IPS DF 4.7 (cell line): ENCODE measurements at regions not wholly inside any gene's neighbourhood (a gene's known extent, or its start where the extent isn't known, plus 50 kb on each side); places are given as distances from the start of the nearest gene placed in this dataset.

Source experiments
- DNase-seq: peaks from one replicate; pipeline ENCODE4 v3.0.0-alpha.2; 2013; ENCODE audit warnings: low spot score; ENCODE audit errors: extremely low read depth

DNA sequence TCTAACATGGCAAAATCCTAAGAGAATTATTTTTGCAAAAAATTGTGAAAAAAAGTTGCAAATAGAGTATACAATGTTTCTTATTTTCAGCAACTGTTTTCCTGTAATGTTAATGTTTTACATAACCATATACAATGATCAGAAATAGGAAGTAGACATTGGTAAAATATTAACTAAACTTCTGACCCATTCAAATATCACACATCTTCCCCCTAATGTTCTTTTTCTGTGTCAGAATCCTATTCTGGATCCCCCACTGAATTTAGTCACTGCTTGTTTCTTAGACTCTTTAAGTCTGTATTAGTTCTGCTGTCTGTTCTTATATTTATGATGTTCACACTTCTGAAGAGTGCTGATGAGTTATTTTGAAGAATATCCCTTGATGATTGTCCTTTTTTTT, 62.0 kb downstream of the HFE start:
- no peak for DNase-seq

- DNase-seq, result no peak
Measured at GRCh38 chr6:26152226-26153101, 65.2 kb downstream of the HFE start.

DNA sequence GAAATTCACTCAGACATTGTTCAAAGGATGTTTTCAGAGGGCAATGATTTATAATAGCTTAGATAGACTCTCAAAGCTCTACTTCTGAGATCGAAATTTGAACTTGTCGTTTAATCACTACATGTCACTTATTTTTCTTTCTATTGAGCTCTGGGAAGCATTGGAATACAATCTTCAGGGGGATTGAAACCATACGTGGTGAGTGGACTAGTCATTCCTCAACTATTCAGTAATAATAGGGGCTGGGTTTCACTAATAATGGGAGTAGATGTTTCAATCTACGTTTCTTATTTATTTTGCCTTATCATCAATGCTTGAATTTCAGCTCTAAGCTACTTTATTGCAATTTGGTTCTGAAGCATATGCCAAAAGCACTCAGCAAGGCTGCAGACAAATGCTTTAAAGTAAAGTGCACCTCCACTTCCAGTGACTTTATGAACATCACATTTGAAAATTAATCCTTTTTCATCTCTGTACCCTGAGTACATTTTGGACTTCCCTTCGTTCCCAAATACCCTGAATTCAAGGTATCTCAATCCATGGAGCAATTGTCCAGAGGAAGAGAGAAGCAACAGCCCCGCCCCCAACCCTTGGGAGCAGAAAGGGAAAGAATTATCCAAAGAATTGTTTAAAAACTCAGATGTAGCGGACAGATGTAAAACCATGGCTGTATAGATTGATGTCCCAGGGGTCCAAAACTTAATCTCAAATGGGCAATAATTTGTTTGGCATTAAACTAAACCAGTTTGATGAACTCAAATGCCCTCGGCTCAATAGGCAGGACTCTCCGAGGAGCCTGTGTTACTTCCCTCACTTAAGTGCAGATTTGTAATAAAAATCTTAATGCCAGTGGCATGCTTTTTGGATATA, 68.1 kb downstream of the HFE start:
- DNase-seq, result no peak

- DNase-seq, result no peak
Measured at GRCh38 chr6:26156105-26156849, 69.0 kb downstream of the HFE start.

DNA sequence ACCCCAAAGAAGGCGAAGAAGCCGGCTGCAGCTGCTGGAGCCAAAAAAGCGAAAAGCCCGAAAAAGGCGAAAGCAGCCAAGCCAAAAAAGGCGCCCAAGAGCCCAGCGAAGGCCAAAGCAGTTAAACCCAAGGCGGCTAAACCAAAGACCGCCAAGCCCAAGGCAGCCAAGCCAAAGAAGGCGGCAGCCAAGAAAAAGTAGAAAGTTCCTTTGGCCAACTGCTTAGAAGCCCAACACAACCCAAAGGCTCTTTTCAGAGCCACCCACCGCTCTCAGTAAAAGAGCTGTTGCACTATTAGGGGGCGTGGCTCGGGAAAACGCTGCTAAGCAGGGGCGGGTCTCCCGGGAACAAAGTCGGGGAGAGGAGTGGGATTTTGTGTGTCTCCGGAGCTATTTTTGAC, 69.6 kb downstream of the HFE start:
- DNase-seq, result no peak

GRCh38 chr6:26157251-26158075, 70.2 kb downstream of the HFE start:
- peak; percentile 88 for DNase-seq

GRCh38 chr6:26158076-26158580, 70.9 kb downstream of the HFE start:
- DNase-seq, result no peak

DNA sequence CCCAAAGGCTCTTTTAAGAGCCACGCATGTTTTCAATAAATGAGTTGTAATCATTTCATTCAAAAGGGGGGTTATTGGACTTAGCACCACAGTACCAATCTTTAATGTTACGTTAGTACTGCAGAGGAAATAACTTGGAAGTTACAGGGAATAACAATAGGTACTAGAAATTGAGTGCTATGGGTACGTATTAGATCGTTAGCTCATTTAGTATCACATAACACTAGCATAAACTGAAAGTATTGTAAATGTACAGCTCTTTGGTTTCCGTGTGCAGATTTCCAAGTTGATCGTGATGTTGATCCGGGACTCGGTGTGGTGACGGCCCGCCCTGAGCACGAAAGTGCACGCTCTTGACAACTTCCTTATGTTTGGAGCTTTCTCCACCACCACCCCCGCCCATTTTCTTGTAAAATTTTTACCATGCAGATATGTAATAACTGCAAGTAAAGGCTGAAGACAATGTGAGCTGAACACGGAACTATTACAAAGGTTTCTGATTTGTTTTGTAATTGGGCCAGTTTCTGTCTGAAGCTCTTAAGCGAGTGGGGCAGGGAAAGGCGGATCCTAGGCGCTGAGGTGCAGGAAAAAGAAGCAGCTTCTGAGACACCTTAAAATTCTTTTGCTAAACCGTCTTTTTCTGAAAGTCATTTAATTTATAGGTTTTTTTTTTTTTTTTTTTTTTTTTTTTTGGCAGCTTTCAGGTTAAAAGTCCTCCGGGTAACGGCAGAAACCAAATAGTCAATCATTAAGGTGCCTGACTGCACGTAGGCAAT, 71.5 kb downstream of the HFE start:
- no peak for DNase-seq

DNA sequence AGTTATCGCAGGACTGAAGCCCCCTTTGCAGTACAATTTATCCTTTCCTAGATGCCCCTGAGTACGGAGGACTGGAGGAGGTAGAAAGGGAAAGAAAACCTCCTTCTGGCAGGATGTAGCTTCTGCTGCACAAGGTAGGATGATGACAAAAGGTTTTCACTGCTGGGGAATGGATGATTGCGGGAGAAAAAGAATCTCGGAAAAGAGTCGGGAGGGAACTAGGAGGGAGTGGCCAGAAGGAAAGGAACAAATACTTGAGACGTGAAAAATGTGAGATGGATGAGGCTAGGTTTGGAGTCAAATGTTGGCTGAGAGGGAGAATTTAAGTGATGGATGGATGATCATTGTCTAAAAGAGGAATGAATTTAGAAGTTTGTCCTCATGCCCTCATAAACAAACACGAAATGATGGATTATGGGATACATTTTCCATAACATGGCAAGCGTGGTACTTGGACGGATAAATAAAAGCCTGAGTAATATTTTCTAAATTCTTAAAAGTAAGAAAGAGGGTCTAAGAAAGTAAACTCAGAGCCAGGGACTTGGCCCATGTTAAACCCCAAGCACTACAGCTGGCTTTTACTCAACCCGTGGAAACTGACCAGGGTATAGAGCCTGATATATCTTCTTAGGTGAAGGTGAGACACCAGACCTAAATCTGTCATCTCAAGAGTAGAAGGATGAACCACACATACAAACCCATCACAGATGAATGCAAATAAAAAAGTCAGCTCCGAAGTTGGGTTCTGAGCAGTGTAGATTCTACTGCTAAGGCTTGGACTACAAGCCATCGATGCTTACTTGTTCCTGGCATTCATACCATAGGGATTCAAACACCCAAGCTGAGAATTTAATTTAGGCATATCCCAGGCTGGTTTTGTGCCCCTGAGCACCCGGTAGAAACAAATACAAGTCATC, 72.4 kb downstream of the HFE start:
- DNase-seq, result no peak

DNA sequence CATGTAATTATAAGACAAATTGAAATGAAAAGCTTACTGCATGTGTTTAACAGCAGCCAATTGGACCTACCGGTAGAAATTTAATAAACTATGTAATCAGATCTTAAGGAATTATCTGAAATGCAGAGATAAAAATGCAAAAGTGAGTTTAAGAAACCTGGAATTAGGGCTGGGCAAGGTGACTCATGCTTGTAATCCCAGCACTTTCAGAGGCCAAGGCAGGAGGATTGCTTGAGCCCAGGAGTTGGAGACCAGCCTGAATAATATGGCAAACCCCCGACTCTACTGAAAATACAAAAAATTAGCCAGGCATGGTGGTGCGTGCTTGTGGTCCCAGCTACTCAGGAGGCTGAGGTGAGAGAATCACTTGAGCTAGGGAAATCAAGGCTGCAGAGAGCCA, 74.1 kb downstream of the HFE start:
- DNase-seq, result no peak

GRCh38 chr6:26162399-26162798, 75.2 kb downstream of the HFE start:
- DNase-seq, result no peak

GRCh38 chr6:26163427-26164119, 76.3 kb downstream of the HFE start:
- DNase-seq, result no peak

GRCh38 chr6:26164120-26164505, 76.9 kb downstream of the HFE start:
- no peak for DNase-seq

GRCh38 chr6:26165261-26165790, 78.1 kb downstream of the HFE start:
- DNase-seq, result no peak

GRCh38 chr6:26170181-26170580, 83.0 kb downstream of the HFE start:
- no peak for DNase-seq

DNA sequence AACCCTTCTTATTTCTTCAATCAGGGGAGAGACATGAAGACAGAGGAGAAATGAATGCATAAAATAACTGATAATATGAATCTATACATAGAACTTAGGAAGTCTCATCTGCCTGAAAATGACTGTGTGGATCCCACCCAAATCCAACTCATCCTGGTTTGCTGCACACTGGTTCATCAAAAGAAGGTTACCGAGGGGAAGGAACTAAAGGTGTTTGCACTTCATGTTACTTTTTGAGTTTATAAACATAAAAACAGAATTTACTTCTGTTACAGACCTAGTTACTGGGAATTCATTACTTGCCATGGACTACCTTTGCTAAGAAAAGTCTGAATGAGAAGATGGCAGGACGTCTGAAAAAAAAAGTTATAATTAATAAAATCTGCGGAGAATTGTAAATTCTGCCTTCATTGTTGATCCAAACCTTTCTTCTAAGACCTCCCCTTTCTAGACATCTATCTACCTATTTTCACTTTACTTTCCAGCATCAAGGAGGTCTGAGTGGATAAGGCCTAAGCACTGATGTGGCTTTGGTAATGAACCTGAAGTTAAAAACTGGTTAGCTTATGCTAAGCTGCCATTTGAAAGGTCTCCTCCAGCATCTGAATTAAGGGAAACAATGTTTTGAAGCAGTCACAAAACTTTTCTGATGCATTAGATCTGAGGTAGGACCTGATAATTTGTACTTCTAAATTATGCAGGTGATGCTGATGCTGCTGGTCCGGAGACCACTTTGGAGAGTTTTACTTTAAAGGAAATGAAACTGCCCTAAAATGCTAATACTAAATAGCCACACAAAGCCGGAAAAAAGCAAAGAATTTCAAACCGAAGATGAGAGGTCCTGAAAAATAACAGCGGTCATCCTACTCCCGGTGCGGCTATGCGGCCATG, 84.0 kb downstream of the HFE start:
- DNase-seq, result no peak

- no peak for DNase-seq
Measured at GRCh38 chr6:26172608-26172968, 85.4 kb downstream of the HFE start.
